ENCODE measurements at regions not wholly inside any gene's neighbourhood (a gene's known extent, or its start where the extent isn't known, plus 50 kb on each side); places are given as distances from the start of the nearest gene placed in this dataset.
"Not testable (repeated sequence)": the region's sequence is repeated elsewhere in the genome, so short reads cannot be mapped to it uniquely, and the experiment has no call there.

GRCh38 chr9:41754403-41754802 is 374.8 kb downstream of the CNTNAP3B start:
- DNase-seq, result not testable (repeated sequence)

- not testable (repeated sequence) for DNase-seq
Measured at GRCh38 chr9:41741897-41742296, 387.3 kb downstream of the CNTNAP3B start.

- not testable (repeated sequence) for DNase-seq
Measured at GRCh38 chr9:41741173-41741572, 388.1 kb downstream of the CNTNAP3B start.

GRCh38 chr9:41738681-41739080 is 390.5 kb downstream of the CNTNAP3B start:
- not testable (repeated sequence) for DNase-seq

GRCh38 chr9:41699190-41699589 is 430.0 kb downstream of the CNTNAP3B start:
- DNase-seq, result not testable (repeated sequence)

- not testable (repeated sequence) for DNase-seq
Measured at GRCh38 chr9:41697080-41697479, 432.1 kb downstream of the CNTNAP3B start.

- not testable (repeated sequence) for DNase-seq
Measured at GRCh38 chr9:41679312-41679711, 449.9 kb downstream of the CNTNAP3B start.

GRCh38 chr9:41663497-41664036 is 465.7 kb downstream of the CNTNAP3B start:
- DNase-seq, result not testable (repeated sequence)

GRCh38 chr9:41658706-41659105 is 469.6 kb upstream of the ZNG1F start:
- not testable (repeated sequence) for DNase-seq

- DNase-seq, result not testable (repeated sequence)
Measured at GRCh38 chr9:41658116-41658515, 469.0 kb upstream of the ZNG1F start.

- DNase-seq, result not testable (repeated sequence)
Measured at GRCh38 chr9:41657141-41657540, 468.0 kb upstream of the ZNG1F start.

GRCh38 chr9:41655071-41655554 is 466.0 kb upstream of the ZNG1F start:
- DNase-seq, result not testable (repeated sequence)

- not testable (repeated sequence) for DNase-seq
Measured at GRCh38 chr9:41654349-41654748, 465.2 kb upstream of the ZNG1F start.

GRCh38 chr9:41653560-41654340 is 464.6 kb upstream of the ZNG1F start:
- not testable (repeated sequence) for DNase-seq

- not testable (repeated sequence) for DNase-seq
Measured at GRCh38 chr9:41652800-41653199, 463.7 kb upstream of the ZNG1F start.

GRCh38 chr9:41652100-41652713 is 463.1 kb upstream of the ZNG1F start:
- DNase-seq, result not testable (repeated sequence)

GRCh38 chr9:41650086-41650485 is 461.0 kb upstream of the ZNG1F start:
- not testable (repeated sequence) for DNase-seq

- DNase-seq, result peak in 1 of 5 donors; percentile 26
Measured at GRCh38 chr9:41648564-41648963, 459.4 kb upstream of the ZNG1F start.

GRCh38 chr9:41646246-41646645 is 457.1 kb upstream of the ZNG1F start:
- DNase-seq, result not testable (repeated sequence)

- peak in 4 of 5 donors; percentile 45 to 68 (median 49) for DNase-seq
Measured at GRCh38 chr9:41643571-41644279, 454.6 kb upstream of the ZNG1F start.

- not testable (repeated sequence) for DNase-seq
Measured at GRCh38 chr9:41633726-41634125, 444.6 kb upstream of the ZNG1F start.

GRCh38 chr9:41623666-41624065 is 434.5 kb upstream of the ZNG1F start:
- not testable (repeated sequence) for DNase-seq

- DNase-seq, result not testable (repeated sequence)
Measured at GRCh38 chr9:41619254-41619653, 430.1 kb upstream of the ZNG1F start.

Measured in T-helper 1 cell (primary cell).